ENCODE measurements at regions not wholly inside any gene's neighbourhood (a gene's known extent, or its start where the extent isn't known, plus 50 kb on each side); places are given as distances from the start of the nearest gene placed in this dataset.

GRCh38 chr18:45336448-45336847 lies 278.8 kb upstream of the SLC14A2 start:
- Mint-ChIP-seq H3K27me3 (ENCODE audit: low read depth) (no peaks in the 10 kb centered on the region), H3K4me1 (peaks cover 48% of the 10 kb centered on the region), H3K27ac (peak overlapping the region; percentile 70 to 77 (median 76)), H3K9me3 (no peaks in the 10 kb centered on the region), H3K36me3 (ENCODE audit: low read depth) (no peaks in the 10 kb centered on the region), H3K4me3 (no peak overlapping the region)
- no peak for TF ChIP-seq CTCF (IDR thresholded peaks at IDR 0.05; ENCODE audit: unreplicated experiment in 3 of 3)

- H3K36me3 Mint-ChIP-seq (ENCODE audit: low read depth), result no peaks in the 10 kb centered on the region
- H3K4me1 Mint-ChIP-seq, result peaks cover 44% of the 10 kb centered on the region
- no peaks in the 10 kb centered on the region for H3K9me3 Mint-ChIP-seq
- peak overlapping the region; percentile 55 to 70 (median 55) for H3K27ac Mint-ChIP-seq
- H3K27me3 Mint-ChIP-seq (ENCODE audit: low read depth), result no peaks in the 10 kb centered on the region
- no peak overlapping the region for H3K4me3 Mint-ChIP-seq
- no peak for TF ChIP-seq CTCF (IDR thresholded peaks at IDR 0.05; ENCODE audit: unreplicated experiment in 3 of 3)
These were observed 277.8 kb upstream of the SLC14A2 start for GRCh38 chr18:45337477-45337876.

- H3K4me3 Mint-ChIP-seq, result no peak overlapping the region
- no peaks in the 10 kb centered on the region for H3K36me3 Mint-ChIP-seq (ENCODE audit: low read depth)
- H3K9me3 Mint-ChIP-seq, result no peaks in the 10 kb centered on the region
- TF ChIP-seq CTCF (IDR thresholded peaks at IDR 0.05; ENCODE audit: unreplicated experiment in 3 of 3), result no peak
- H3K27me3 Mint-ChIP-seq (ENCODE audit: low read depth), result no peaks in the 10 kb centered on the region
- peaks cover 33% of the 10 kb centered on the region for H3K4me1 Mint-ChIP-seq
- H3K27ac Mint-ChIP-seq, result no peak overlapping the region
These were observed 275.3 kb upstream of the SLC14A2 start for GRCh38 chr18:45339810-45340550.

GRCh38 chr18:45340884-45341283 lies 274.4 kb upstream of the SLC14A2 start:
- H3K27ac Mint-ChIP-seq, result peak overlapping the region in 1 of 3 experiments; percentile 12
- H3K9me3 Mint-ChIP-seq, result no peaks in the 10 kb centered on the region
- H3K4me3 Mint-ChIP-seq, result no peak overlapping the region
- H3K4me1 Mint-ChIP-seq, result peaks cover 24% of the 10 kb centered on the region
- no peaks in the 10 kb centered on the region for H3K36me3 Mint-ChIP-seq (ENCODE audit: low read depth)
- no peak for TF ChIP-seq CTCF (IDR thresholded peaks at IDR 0.05; ENCODE audit: unreplicated experiment in 3 of 3)
- H3K27me3 Mint-ChIP-seq (ENCODE audit: low read depth), result no peaks in the 10 kb centered on the region

GRCh38 chr18:45341454-45341853 lies 273.8 kb upstream of the SLC14A2 start:
- peaks cover 18% of the 10 kb centered on the region for H3K4me1 Mint-ChIP-seq
- no peaks in the 10 kb centered on the region for H3K9me3 Mint-ChIP-seq
- no peaks in the 10 kb centered on the region for H3K36me3 Mint-ChIP-seq (ENCODE audit: low read depth)
- no peak for TF ChIP-seq CTCF (IDR thresholded peaks at IDR 0.05; ENCODE audit: unreplicated experiment in 3 of 3)
- H3K27me3 Mint-ChIP-seq (ENCODE audit: low read depth), result no peaks in the 10 kb centered on the region
- H3K4me3 Mint-ChIP-seq, result no peak overlapping the region
- H3K27ac Mint-ChIP-seq, result no peak overlapping the region

- H3K27me3 Mint-ChIP-seq (ENCODE audit: low read depth), result no peaks in the 10 kb centered on the region
- H3K36me3 Mint-ChIP-seq (ENCODE audit: low read depth), result no peaks in the 10 kb centered on the region
- TF ChIP-seq CTCF (IDR thresholded peaks at IDR 0.05; ENCODE audit: unreplicated experiment in 3 of 3), result no peak
- no peaks in the 10 kb centered on the region for H3K9me3 Mint-ChIP-seq
- H3K27ac Mint-ChIP-seq, result peak overlapping the region; percentile 15 to 59 (median 17)
- no peak overlapping the region for H3K4me3 Mint-ChIP-seq
- peaks cover 14% of the 10 kb centered on the region for H3K4me1 Mint-ChIP-seq
These were observed 273.1 kb upstream of the SLC14A2 start for GRCh38 chr18:45342166-45342565.

Measured in nephron (organoid).